ENCODE measurements at regions not wholly inside any gene's neighbourhood (a gene's known extent, or its start where the extent isn't known, plus 50 kb on each side); places are given as distances from the start of the nearest gene placed in this dataset.

DNA sequence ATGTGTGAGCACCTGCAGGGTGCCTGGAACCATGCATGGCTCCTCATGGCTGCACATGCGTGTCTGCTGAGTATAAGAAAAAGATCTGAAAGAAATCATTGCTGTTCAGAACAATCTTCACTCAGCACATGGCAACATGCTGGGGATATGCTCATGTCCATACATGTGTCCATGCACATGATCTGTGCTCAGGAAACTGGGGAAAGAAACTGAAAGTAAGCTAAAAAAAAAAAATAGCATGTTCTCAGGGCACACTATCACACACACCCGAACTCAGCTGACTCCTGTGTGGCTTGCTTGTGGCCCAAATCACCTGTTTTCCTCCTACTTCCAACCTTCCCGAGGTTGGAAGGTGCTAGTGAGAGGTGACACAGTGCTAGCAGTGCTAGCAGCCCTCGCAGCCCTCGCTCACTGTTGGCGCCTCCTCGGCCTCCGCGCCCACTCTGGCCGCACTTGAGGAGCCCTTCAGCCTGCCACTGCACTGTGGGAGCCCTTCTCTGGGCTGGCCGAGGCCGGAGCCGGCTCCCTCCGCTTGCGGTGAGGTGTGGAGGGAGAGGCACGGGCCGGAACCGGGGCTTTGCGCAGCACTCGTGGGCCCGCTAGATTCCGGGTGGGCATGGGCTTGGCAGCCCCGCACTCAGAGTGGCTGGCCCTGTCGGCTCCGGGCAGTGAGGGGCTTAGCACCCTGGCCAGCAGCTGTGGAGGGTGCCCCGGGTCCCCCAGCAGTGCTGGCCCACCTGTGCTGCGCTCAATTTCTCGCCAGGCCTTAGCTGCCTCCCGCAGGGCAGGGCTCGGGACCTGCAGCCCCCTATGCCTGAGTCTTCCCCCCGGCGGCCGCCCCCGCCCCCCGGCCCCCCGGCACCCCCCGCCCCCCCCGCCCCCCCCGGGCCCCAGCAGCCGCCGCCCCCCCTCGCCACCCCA lies 76.0 kb downstream of the GADD45G start:
- TF ChIP-seq, protein P1, sequence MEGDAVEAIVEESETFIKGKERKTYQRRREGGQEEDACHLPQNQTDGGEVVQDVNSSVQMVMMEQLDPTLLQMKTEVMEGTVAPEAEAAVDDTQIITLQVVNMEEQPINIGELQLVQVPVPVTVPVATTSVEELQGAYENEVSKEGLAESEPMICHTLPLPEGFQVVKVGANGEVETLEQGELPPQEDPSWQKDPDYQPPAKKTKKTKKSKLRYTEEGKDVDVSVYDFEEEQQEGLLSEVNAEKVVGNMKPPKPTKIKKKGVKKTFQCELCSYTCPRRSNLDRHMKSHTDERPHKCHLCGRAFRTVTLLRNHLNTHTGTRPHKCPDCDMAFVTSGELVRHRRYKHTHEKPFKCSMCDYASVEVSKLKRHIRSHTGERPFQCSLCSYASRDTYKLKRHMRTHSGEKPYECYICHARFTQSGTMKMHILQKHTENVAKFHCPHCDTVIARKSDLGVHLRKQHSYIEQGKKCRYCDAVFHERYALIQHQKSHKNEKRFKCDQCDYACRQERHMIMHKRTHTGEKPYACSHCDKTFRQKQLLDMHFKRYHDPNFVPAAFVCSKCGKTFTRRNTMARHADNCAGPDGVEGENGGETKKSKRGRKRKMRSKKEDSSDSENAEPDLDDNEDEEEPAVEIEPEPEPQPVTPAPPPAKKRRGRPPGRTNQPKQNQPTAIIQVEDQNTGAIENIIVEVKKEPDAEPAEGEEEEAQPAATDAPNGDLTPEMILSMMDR (optimal IDR thresholded peaks at IDR 0.05 in 1 of 3, IDR thresholded peaks at IDR 0.05 in 1 of 3, conservative IDR thresholded peaks at IDR 0.05 in 1 of 3; ENCODE audit: extremely low read depth in 1 of 3, insufficient read depth in 2 of 3, low read length in 3 of 3), result no peak
- no peak for TF ChIP-seq EZH2 (IDR thresholded peaks at IDR 0.05; ENCODE audit: low read length)

All from keratinocyte (primary cell).